ENCODE measurements at regions not wholly inside any gene's neighbourhood (a gene's known extent, or its start where the extent isn't known, plus 50 kb on each side); places are given as distances from the start of the nearest gene placed in this dataset.
A peak's percentile ranks its signal among the peaks of the same experiment; 100 is the strongest.

GRCh38 chr9:82234160-82234943 lies 245.8 kb downstream of the SPATA31D1 start:
- no peak for DNase-seq

GRCh38 chr9:82242285-82242963 lies 253.9 kb downstream of the SPATA31D1 start:
- no peak for DNase-seq

- no peak for DNase-seq
Measured at GRCh38 chr9:82247318-82247717, 258.7 kb downstream of the SPATA31D1 start.

DNA sequence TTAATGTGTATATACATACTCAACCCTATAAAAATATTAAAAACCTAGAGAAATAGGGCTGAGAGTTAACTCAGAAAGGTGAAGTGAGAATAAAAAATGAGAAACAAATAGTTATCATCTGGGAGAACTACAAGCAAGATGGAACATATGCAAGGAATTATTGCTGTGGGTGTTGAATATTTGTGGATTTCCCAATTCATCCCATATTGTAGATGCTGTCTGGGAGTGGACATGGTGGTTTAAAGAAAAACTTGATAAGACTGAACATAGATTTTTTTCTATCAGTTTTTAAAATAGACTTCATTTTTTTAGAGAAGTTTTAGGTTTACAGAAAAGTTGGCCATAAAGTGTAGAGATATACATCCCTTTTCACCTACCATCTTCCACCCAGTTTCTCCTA lies 263.5 kb downstream of the SPATA31D1 start:
- no peak for DNase-seq

DNA sequence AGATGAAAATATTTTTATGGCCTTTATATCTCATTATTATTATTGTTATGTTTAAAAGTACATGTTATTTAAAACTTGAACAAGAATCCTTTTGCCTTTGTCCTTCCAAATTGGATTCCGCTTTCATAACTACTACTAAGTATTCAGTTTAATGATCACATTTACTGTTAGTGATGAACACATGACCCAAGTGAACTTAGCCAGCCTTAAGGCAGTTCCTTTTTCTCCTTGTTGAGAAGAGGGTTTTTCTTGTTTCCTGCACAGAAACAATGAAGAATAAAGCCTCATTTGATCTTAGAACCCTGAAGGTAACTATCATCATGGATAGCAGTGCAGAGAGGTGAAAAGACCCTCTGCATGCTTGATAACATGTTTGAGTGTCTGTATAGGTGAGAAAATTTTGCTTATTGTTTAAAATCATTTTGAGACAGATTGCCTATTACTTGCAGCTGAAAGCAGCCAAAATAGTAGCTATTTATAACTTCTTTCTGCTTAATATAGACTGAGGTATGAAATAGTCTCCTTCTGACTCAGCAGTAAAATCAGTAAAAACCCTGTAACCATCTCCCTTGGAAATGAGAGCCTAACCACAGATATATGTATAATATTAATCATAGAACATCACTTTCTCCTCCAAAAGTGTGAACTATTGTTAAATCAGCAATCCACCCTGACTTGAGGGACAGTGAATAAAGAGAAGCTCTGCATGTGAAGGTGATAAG lies 266.2 kb downstream of the SPATA31D1 start:
- DNase-seq, result no peak

DNA sequence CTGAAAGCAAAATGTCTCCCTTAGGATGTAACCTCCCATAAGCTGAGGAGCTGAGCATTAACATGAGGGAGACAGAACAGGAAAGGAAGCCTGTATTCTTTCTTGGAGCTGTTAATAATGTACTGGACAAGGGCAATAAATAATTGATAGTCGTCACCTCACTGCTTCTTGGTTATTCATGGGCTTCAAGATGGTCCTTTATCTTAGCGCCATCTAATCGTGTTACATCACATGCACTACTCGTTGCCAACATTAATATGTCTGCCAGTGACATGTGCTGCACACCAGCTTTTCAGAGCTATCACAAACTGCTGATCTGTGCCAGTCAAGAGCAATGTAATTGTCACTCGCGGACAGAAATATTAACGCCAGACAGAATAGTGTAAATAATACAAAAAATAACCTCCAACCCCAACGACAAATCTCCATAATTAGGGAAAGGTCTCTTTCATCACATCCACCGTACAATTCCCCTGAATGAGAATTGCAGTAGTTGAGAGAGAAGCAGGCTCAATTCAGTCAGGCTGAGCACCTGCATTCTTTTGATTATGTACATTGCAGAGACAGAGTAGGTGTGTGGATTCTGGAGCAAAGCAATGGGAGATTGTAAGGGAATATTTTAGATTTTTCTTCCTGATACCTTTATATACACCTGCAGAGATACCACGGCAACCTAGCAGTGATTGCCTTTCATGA lies 267.1 kb downstream of the SPATA31D1 start:
- DNase-seq, result no peak

GRCh38 chr9:82260691-82261090 lies 272.1 kb downstream of the SPATA31D1 start:
- no peak for DNase-seq

GRCh38 chr9:82263619-82264018 lies 275.0 kb downstream of the SPATA31D1 start:
- no peak for DNase-seq

GRCh38 chr9:82271106-82271561 lies 282.6 kb downstream of the SPATA31D1 start:
- no peak for DNase-seq

DNA sequence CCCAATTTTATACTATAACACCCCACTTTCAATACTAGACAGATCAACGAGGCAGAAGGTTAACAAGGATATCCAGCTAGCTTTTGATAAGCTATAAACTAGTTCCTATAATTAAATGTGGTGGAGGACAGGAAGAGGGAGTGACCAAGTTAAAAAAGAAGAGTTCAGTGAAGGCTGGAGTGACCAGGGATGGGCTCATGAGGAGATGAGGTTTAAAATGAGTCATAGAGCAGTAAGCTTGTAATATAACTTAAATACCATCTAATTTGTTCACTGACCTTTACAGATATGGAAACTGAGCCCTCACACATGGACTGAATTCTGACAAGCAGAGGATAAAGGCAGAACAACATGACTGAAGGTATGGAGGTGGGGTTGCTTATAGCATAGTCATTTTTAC lies 284.5 kb downstream of the SPATA31D1 start:
- no peak for DNase-seq

GRCh38 chr9:82275258-82275927 lies 286.8 kb downstream of the SPATA31D1 start:
- DNase-seq, result no peak

DNA sequence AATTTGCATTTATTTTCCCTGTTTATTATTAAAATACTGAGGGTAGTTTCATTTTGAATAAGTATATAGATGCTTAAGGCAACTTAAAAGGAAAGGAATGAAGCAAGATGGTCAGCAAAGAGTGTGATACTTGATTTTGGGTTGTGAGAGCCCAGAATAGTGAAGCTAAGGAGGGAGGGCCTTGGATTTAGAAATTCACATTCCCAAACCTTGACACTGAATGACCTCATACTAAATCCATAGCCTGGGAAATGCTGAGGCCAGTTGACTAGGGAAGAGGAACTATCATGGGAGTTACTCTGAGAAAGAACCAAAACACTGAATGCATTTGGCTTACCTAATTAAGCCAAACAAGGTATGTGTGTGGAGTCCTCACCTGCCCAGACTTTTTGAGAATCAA lies 292.5 kb downstream of the SPATA31D1 start:
- no peak for DNase-seq

- no peak for DNase-seq
Measured at GRCh38 chr9:82284758-82285157, 296.2 kb downstream of the SPATA31D1 start.

- DNase-seq, result no peak
Measured at GRCh38 chr9:82295181-82295580, 306.6 kb downstream of the SPATA31D1 start.

GRCh38 chr9:82299870-82300269 lies 311.3 kb downstream of the SPATA31D1 start:
- DNase-seq, result no peak

GRCh38 chr9:82302968-82303655 lies 314.5 kb downstream of the SPATA31D1 start:
- DNase-seq, result no peak

DNA sequence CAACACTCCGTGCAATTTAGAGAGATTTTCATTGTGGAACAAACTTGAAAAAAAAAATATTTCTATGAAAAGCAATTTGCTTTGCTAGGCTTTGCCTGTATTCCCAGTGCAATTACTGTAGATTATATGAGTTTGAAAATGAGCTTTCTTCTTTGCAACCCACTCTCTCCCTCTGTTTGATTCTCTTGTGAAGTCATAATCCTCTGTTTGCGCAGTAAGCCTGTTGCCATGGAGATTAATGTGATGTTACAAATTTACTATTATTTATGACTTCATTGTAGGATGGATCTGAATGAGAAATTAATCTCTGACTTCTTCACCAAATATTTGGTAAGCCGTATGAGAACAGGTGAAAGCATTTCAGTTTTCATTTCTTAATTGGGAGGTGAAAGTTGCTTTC lies 320.3 kb downstream of the SPATA31D1 start:
- peak; percentile 84 for DNase-seq

- DNase-seq, result no peak
Measured at GRCh38 chr9:82313697-82314096, 325.1 kb downstream of the SPATA31D1 start.

- no peak for DNase-seq
Measured at GRCh38 chr9:82320566-82320965, 332.0 kb downstream of the SPATA31D1 start.

- DNase-seq, result no peak
Measured at GRCh38 chr9:82325907-82326306, 337.3 kb downstream of the SPATA31D1 start.

DNA sequence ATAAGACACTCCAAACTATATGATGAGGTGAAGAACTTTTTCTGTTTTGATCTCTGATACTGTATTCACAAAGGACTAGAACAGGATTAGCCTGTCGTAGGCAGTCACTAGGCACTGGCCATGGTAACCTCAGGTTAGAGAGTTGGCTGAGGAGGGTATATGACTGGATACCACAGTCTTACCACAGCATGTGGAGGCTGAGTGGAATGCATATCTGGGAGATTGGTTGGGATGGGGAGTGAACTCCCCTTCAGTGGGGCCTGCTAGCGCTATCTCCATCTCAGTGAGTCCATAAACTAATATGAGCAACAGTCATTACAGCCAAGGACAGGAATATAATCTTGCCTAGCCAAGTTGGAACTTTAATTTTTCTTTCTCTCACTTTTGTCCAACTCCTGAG lies 339.1 kb downstream of the SPATA31D1 start:
- no peak for DNase-seq

DNA sequence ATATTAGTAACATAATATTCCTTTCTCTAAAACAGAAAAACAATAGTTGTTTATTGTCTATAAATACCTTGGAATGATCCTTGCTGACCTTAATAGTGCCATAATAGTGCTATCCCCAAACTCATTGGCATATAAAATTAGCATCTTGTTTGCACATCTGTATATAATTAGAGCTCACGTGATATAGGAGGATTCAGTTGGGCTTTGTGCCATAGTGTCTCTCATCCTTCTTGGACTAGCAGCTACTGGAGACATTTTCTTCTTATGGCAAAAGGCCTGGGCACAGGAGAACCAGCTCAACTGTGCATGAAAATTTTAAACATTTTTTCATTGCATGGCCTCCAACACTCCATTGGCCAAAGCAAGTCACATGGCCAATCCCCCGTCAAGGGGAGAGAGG lies 342.5 kb downstream of the SPATA31D1 start:
- DNase-seq, result no peak
